H4 (cell line): ENCODE measurements at regions not wholly inside any gene's neighbourhood (a gene's known extent, or its start where the extent isn't known, plus 50 kb on each side); places are given as distances from the start of the nearest gene placed in this dataset.
"Not testable (repeated sequence)": the region's sequence is repeated elsewhere in the genome, so short reads cannot be mapped to it uniquely, and the experiment has no call there.

Source experiments
- DNase-seq: peaks from one replicate; pipeline ENCODE4 v3.0.0-alpha.2; 2015; ENCODE audit warnings: low spot score

DNA sequence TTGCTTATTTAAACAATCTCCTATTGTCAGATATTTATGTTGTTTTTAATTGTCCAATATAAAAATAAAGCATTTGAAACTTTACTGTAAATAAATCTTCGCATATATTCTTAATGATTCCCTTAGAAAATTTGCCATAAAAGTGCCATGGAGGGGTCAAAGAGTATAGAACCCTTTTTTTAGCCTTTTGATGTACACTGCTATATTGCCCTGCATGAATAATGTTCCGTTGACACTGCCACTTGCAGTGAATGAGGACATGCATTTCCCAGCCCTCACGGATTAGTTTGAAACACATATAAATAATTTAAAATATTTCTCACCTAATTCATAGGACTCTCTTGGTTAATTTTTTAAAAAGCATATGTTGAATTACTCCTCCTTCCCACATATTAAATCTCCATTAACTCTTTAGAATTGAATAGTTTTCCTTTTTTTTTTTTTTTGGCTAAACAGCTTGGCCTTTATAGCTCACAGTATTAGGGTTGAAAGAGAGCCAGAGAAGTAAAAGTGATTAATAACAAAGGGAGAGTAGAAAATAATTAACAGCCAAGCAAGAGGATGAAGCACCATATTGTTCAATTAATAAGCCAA is 129.8 kb upstream of the SGCD start:
- no peak for DNase-seq

GRCh38 chr5:156199045-156199444 is 127.9 kb upstream of the SGCD start:
- DNase-seq = no peak

- no peak for DNase-seq
Observed at GRCh38 chr5:156200938-156201787, 125.8 kb upstream of the SGCD start.

GRCh38 chr5:156201788-156202403 is 125.1 kb upstream of the SGCD start:
- no peak for DNase-seq

GRCh38 chr5:156208271-156208670 is 118.7 kb upstream of the SGCD start:
- no peak for DNase-seq

DNA sequence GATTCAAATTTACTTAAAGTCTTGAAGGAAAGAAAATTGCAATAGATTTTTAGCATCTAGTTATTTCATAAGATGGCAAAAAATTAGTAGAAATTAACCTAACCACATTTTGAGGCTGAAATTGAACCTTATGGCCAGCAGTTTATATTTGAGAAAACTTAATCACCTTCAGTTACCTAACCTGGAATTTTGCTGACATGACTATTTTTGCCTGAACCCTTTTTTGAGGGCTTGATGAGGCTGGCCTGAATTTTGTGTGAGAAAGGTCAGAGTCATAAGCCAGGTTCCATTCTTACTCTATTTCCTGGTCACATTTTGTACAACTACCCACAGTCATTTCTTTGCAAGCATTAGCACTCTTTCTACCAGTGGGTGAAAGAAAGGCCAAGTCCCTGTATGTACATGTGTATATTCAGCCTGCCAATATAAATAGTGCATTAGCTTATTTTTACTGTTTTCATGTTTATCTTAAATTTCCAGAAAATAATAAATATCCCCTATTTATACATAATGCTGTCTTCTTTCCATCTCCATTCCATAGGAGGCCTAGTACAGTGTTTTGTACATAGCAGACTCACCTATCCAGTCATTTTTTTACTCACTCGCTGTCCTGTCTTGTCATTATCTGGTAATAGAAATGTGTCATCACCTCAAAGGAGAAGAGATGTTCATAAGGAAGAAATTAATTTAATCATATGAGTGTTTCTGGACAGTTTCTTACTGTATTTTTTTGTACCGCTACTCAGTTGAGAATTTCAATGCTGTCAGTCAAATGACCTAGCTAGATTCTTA is 108.4 kb upstream of the SGCD start:
- DNase-seq = no peak

- DNase-seq = no peak
Observed at GRCh38 chr5:156219483-156220005, 107.4 kb upstream of the SGCD start.

GRCh38 chr5:156221816-156222215 is 105.1 kb upstream of the SGCD start:
- no peak for DNase-seq

DNA sequence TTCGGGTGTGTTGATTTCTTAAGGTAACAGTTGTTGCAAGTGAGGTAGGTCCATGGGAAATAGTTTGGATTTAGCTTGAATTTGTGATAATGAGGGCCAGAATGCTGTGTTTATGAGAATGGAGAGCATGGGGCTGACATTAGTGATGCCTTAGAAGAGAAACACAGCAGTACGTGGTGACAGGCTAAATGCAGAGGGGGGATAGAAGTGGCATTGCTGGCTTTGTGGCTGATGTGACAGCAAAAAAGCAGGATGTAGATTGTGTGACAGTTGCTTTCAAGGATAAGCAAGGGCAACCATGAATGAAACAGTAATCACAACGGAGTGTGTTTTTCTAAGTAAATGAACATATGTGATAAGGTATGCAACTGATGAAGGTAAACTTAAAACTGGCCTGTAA is 103.4 kb upstream of the SGCD start:
- no peak for DNase-seq

GRCh38 chr5:156226485-156226884 is 100.5 kb upstream of the SGCD start:
- DNase-seq = not testable (repeated sequence)

DNA sequence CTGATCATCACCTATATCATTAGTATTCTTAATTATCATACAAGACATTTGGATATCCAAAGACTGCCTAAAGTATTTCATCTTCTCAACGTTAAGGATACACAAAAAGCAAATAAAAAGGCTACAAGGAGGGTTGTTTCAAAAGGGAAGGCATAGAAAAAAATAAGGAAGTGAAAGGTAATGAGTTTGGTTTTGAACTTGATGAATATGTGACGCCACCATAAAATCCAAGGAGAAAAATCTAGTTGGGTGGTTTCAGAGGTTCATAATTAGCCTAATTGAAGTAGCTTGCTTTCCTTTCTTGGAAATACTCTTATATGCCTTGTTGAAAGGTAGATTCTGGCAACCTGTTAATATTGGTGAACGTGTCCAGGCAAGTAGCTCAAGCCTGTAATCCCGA is 96.1 kb upstream of the SGCD start:
- DNase-seq = no peak

DNA sequence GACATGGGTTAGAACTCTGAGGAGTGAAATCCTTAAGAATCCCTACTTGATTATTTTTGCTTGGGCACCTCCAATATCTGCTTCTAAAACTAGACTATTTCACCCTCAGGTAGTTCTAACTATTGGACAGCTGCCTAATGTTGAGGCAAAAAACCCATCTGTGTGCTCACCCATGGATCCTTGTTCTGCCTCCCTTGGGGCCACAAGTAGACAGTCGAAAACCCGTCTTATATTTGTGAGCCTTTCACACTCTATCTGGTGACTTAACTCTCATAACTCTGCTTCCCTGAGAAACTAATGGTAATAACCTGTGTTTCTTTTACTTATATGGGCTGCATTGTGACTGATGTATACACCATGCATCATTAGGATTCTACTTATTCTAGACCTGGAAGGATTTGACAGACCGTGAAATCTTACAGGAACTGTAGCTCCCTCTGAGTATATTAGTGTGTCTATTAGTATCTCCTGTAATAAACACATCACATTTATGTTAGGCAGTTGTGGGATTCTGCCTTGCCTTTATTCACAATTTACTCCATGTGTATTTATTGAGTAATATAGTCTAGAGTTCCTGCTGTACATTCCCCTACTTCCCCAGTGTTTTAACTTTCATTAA is 94.6 kb upstream of the SGCD start:
- no peak for DNase-seq

DNA sequence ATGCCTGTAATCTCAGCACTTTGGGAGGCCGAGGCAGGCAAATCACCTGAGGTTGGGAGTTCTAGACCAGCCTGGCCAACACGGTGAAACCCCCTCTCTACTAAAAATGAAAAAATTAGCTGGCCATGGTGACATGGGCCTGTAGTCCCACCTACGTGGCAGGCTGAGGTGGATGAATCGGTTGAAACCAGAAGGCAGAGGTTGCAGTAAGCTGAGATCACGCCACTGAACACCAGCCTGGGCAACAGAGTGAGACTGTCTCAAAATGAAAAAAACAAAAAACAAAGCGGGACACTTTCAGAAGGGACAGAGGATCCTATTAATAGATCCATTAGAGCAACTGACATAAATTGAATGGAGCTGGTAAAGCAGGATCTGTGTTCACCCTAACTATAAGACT is 89.6 kb upstream of the SGCD start:
- DNase-seq = no peak

- no peak for DNase-seq
Observed at GRCh38 chr5:156239800-156240199, 87.2 kb upstream of the SGCD start.

DNA sequence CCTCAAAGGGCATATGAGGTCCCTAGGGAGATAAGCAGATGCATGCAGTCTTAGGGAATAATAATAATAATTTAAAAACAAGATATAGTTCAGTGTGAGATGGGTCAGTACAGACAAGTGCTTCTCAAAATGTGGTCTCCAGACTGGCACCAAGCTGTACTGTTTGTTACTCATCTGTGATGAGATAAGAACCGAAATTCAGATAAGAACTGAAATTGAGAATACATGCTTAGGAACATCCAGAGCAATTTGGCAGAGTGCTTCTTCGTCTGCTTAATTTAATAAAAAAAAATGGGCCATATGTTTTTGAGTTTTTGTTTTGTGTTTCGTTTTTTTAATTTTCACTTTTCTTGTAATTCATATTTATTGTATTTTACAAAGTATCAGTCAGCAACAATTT is 86.5 kb upstream of the SGCD start:
- no peak for DNase-seq

DNA sequence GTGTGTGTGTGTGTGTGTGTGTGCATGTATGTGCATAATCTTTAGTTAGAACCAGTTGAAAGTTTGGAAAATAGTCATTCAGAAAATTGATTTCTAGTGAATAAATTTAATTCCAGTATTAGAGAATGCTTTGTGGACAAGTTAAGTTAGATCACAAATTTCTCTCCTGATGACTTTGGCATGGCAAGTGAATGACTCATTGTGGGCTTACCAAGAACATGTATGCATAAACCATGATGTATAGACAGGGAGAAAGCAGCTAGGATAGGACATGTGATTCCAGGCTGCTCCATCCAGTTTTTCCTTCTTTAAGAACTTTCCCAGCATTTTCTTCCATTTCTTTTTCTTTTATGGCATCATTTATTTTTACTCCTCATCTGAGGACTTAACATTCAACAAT is 85.7 kb upstream of the SGCD start:
- no peak for DNase-seq

DNA sequence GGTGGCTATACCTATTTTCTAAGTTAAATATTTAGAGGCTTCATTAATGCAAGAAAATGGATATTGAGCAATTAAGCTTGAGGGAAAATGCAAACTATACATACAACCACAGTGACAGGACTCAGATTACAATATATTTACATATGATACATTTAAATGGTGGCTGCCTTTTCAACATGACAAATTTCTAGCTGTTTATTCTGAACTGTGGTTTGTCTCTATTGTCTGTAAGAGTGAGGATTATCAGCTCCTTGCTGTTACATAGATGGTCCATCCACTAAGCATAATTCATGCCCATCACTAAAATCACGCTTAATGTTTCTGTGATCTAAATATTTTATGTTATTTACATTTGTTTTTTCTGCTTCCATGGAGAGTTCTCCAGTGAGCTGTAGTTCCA is 81.1 kb upstream of the SGCD start:
- no peak for DNase-seq

GRCh38 chr5:156251076-156251475 is 75.9 kb upstream of the SGCD start:
- no peak for DNase-seq

- no peak for DNase-seq
Observed at GRCh38 chr5:156253130-156253529, 73.8 kb upstream of the SGCD start.

DNA sequence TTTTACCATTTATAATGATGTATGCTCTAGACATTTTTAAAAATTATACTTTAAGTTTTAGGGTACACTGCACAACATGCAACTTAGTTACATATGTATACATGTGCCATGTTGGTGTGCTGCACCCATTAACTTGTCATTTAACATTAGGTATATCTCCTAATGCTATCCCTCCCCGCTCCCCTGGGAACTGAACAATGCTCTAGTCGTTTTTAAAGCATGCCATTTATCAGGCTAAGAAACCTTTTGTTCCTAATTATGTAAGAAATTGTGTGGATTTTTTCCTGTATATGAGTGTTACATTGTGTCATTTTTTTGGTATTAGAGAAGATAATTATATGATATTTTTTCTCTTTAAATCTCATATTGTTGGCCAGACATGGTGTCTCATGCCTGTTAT is 72.8 kb upstream of the SGCD start:
- DNase-seq = no peak

- no peak for DNase-seq
Observed at GRCh38 chr5:156256642-156257041, 70.3 kb upstream of the SGCD start.

DNA sequence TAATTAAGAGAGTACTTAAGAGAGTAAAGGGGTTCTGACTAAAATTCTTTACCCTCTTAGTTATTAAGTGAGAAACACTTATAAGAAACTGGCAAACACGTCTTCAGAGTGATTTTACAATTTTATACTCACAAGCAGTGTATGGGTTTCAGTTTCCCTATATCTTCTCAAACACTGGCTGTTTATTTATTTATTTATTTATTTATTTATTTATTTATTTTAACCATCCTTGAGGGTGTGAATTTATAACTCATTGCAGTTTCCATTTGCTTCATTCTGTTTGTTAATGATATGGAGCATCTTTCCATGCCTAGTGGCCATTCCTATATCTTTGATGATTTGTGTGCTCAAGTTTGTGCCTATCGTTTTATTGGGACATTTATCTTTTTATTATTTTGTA is 68.0 kb upstream of the SGCD start:
- DNase-seq = no peak
